ENCODE measurements at regions not wholly inside any gene's neighbourhood (a gene's known extent, or its start where the extent isn't known, plus 50 kb on each side); places are given as distances from the start of the nearest gene placed in this dataset.

DNA sequence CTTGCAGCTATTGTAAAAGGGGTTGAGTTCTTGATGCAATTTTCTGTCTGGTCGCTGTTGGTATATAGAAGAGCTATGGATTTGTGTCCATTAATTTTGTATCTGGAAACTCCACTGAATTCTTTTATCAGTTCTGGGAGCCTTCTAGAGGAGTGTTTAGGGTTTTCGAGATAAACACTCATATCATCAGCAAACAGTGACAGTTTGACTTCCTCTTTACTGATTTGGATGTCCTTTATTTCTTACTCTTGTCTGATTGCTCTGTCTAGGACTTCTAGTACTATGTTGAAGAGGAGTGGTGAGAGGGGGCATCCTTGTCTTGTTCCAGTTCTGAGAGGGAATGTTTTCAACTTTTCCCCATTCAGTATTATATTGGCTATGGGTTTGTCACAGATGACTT, 120.8 kb upstream of the SSTR4 start:
- no peak for DNase-seq

GRCh38 chr20:22915512-22915911, 119.6 kb upstream of the SSTR4 start:
- DNase-seq: no peak

DNA sequence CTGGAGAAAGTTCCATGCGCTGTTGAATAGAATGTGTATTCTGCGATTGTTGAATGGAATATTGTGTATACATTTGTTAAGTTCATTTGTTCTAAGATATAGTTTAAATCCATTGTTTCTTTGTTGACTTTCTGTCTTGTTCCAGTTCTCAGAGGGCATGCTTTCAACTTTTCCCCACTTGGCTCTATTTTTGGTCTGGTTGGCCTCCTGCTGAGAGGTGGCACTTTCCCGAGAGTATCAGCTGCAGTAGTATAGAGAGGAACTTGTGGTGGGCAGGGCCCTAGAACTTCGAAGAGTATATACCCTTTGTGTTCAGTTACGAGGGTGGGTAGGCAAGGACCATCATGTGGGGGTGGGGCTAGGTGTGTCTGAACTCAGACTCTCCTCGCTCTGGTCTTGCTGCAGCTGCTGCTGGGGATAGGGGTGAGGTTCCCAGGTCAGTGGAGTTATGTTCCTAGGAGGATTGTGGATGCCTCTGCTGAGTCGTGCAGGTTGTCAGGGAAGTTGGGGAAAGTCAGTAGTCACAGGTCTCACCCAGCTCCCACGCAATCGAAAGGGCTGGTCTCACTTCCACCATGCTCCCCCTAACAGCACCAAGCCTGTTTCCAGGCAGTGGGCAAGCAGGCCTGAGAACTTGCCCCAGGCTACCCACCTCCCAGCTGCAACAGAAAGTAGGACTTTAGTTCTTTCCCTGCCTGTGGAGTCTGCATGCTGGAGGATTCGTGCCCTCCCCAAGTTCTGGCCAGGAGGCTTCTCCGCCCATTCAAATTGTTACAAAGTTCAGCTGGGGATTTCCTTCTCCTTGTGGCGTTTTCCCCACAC, 118.9 kb upstream of the SSTR4 start:
- no peak for DNase-seq

DNA sequence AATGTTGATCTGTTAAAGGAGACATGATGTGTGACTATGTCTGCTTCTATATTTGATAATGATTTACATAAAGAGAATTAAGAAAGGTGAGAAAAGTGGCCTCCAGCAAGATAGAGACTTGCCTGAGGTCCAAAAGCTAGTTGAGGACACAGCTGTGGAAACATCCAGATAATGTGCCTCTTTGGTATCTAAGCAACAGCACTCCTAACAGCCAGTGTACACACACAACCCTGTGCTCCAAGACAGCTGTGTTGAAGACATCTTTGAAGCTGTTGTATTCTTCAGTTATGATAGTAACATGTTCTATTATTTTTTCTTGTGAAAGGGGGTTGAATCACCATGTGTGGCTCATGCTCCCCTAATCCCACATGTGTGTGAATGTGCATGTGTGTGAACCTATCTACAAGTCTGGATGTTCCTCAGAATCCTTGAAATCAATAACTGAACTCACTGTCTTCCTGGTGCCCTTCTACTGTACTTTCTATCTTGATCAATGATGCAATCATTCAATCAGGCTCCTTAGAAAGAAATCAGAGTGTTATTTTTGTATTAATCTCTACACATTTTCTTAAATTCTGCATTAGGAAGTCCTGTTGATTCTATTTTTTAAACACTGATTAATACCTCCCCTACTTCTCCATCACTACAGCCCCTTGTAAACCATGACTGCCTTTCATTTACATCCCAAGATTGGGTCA, 116.7 kb upstream of the SSTR4 start:
- DNase-seq: no peak

DNA sequence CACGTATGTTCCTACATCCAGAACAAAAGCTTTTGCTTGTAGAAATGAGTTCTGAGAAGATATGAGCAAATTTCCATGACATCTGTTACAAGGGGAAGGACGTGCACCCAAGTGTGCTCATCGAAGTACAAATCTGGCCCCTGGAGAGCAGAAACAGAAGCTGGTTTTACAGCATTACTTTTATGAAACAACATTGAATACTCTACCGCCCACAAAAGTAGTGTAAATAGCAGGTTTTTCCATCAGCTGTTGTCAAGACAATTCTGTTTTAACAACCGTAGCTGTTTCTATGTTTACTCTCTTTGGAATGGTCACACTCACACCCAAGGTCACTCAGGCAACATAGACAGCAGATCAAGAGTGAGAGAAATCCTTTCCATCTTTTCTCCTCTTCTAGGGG, 114.2 kb upstream of the SSTR4 start:
- DNase-seq: no peak

- no peak for DNase-seq
Measured at GRCh38 chr20:22921595-22922421, 113.3 kb upstream of the SSTR4 start.

DNA sequence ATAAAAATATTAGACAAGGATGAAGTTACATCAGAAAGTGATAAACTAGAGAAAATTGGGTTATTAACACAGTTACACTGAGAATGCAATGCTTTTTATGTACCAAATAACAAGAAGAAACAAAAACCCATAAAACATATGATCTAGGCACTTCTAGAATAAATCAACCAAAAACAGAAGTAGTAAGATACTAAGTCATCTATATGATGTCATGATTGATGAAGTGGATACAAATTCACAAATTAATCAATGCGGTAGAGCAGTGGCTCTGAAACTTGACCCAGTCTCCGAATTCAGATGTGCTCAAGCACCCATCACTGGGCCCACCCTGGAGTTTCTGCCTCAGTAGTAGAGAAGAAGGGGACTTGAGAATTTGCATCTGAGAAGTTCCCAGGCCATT, 112.1 kb upstream of the SSTR4 start:
- DNase-seq: no peak

DNA sequence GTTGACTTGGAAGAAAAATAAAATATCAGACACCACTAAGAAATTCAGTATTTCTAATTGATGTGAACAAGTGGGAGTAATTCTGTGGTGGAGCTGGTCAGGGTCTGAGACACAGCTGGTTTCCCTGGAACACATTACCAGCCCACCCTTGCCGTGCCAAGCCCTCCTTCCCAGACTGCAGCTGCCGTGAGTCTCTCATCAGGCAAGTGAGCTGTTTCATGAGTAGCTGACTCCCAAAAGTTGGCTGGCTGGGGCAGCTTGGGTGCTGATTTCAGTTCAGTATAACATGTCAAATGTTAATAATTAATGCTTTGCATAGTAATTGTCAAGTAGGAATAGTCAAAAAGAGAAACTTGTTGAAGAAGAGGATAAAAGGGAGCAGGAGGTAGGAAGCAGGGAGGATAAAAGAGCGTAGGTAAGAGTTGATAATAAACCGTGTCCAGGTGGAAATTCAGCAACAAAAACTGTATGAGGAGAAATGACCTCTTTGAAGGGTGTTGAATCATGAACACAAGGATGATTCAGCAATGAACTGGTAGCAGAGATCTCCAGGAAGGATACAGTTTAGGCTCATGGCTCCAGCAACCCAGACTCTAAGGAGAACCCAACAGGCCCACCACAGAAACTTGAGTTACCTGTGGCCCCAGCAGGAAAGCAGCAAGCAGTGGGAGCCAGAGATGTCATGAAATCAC, 110.9 kb upstream of the SSTR4 start:
- no peak for DNase-seq

DNA sequence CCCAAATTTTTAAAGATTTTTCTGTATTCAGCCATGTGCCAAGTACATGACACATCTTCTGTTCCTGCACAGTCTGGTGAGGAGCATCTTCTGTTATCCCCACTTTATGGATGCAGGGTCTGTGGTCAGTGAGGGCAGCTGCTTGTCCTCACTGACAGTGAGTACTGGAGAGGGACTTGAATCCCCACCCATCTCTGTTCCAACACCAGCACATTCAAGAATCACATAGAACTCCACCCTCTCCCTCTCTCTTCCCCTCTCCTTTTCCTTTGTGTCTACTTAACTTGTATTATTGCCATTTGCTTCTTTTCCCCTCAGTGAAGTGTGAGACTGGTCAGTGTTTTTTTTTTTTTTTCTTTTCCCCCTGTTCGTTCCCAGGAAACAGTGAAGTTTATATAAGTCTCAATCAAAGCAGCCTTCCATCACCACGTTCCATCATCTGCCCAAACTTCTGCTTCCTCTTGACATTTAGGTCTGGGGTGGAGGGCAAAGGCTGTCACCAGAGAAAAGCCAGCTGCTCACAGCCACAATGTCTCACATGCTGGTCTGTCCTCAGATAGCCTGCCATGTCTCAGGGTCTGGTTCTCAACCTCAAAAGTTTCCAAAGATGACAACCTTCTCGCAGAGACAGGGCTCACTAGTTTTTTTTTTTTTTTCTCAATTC, 110.0 kb upstream of the SSTR4 start:
- no peak for DNase-seq

GRCh38 chr20:22925613-22925983, 109.5 kb upstream of the SSTR4 start:
- DNase-seq: no peak

DNA sequence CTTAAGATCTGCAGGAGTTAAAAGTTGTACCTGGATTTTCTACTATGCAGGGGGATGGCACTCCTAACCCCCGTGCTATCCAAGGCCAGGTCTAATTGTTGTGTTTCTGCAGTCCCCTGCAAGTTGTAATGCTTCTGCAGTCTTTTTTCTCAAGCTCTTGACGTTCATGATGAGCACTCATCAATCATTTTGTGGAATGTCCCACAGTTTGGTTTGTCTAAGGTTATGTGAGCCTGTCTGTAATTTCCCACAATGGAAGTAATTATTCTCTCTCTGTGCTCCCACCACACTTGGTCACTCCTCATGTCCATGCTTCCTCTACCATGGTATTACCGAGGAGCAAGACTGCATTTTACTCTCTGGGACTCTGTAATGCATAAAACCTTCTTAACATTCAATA, 107.6 kb upstream of the SSTR4 start:
- no peak for DNase-seq

DNA sequence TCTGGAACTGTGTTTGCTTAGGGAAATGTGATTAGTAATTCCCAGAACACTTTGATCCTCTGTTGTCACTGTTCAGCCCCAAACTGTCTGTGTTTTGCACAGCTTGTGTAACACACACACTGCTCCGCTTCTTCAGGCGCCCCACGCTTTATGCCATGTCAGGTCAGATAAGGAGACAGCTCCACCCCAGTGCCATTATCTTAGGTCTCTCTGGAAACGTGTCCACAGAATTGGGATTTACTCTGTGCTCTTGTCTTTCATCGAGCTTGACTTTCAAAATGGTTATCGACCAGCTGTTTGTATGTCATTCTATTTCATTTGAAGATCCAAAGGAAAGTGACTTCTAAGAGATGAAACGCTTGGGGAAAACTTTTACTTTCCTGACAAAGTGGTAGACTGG, 106.4 kb upstream of the SSTR4 start:
- no peak for DNase-seq

GRCh38 chr20:22929661-22930060, 105.5 kb upstream of the SSTR4 start:
- no peak for DNase-seq

DNA sequence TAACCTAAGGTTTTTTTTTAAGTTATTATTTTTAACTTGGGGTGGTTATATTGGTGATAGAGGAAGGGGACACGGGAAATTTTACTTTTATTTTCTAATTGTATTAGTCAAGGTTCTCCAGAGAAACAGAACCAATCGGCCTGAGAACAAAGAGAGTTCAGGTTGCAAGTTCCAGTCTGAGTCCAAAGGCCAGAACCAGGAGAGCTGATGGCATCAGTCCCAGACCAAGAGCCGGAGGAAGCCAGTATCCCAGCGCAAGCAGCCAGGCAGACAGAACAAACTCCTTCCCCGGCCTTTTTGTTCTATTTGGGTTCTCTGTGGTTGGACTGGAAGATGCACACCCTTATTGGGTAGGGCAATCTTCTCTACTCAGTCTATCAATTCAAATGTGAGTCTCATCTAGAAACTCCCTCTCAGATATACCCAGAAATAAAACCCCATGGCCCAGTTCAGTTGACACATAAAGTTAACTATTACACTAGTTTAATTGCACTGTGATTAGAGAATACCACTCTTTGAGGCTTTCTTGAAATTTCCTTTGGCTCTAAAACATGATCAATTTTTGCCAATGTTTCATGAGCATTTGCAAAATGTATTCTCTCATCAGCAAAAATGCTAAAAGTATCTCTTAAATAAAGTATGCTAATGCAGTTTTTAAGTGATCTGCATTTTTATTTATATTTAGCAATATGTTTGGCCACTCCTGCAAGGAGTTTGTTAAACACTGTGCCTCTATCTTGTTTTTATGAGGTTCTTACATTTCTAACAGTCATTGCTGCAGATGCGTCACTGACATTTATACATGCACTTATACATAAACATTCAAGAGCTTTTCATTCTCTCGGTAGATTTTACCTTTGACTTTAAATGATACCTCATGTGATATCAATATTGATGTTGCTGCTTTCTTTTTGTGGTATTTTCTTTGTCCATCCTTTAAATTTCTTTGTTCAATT, 103.2 kb upstream of the SSTR4 start:
- peak in 4 of 56 donors; percentile 2 to 4 (median 2) for DNase-seq

GRCh38 chr20:22939181-22939580, 95.9 kb upstream of the SSTR4 start:
- DNase-seq: no peak

GRCh38 chr20:22940350-22940749, 94.8 kb upstream of the SSTR4 start:
- DNase-seq: no peak

- no peak for DNase-seq
Measured at GRCh38 chr20:22941550-22941949, 93.6 kb upstream of the SSTR4 start.

DNA sequence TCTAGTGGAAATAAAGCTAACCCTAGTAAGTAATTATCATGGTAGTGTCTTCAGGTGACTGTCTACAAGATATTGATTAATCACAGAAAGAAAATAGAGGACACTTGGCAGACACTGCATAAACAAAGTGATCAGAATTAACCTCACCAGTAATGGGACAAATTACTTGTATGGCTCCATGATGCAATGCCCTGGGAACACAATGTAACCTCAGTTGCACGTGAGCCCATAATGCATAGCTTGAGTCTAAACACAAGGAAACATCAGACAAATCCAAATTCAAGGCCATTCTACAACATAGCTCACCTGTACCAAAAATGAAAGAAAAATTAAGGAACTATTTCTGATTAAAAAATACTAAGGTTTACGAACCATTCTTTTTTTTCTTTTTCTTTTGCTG, 92.4 kb upstream of the SSTR4 start:
- no peak for DNase-seq

- DNase-seq: no peak
Measured at GRCh38 chr20:22944062-22944461, 91.0 kb upstream of the SSTR4 start.

DNA sequence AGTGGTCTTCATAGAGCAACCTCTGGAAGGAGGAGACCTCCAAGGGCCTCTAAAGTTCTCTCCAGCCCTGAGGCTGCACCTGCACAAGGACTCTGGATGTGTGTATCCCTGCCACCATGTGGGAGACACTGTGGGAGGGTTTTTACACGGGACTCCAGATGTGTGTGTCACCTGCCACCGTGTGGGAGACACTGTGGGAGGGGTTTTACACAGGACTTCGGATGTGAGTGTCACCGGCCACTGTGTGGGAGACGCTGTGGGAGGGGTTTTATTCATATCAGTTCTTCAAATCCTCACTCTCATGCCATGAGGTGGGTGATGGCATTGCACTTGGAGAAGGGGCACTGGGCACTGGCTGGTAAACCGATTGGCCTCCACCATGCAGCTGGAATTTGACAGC, 90.2 kb upstream of the SSTR4 start:
- DNase-seq: no peak

All from nucleus accumbens (tissue), 56 donors.